GM19099 (cell line): ENCODE measurements at regions not wholly inside any gene's neighbourhood (a gene's known extent, or its start where the extent isn't known, plus 50 kb on each side); places are given as distances from the start of the nearest gene placed in this dataset.

Experiments used
- POLR2A ChIP-seq: IDR thresholded peaks from 3 replicates; pipeline ENCODE4 v1.6.1; 2011; ENCODE audit warnings: low read depth; ENCODE audit not compliant: insufficient read length; ENCODE audit errors: extremely low read depth

DNA sequence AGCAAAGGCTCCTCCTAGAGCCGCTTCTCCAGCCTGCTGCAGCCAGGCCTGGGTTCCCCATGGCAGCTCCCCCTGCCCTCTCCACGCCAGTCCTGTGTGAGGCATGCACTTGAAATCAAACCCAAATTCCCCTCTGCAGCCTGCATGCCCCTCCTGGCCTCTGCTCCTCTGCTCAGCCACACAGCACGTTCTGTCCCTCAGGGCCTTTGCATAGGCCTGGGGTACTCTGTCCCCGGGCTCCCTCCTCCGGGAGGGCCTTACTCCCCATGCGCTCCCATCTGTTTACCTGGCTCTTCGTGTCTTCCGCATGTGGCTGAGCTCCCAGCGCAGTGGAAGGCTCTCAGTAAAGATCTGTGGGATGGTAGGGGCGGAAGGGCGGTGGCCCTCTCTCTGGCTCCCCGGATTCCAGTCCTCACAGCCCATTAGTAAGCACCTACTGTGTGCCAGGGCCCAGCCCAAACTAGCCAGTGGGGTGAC is 203.5 kb upstream of the IER5L start:
- TF ChIP-seq POLR2A: no peak

DNA sequence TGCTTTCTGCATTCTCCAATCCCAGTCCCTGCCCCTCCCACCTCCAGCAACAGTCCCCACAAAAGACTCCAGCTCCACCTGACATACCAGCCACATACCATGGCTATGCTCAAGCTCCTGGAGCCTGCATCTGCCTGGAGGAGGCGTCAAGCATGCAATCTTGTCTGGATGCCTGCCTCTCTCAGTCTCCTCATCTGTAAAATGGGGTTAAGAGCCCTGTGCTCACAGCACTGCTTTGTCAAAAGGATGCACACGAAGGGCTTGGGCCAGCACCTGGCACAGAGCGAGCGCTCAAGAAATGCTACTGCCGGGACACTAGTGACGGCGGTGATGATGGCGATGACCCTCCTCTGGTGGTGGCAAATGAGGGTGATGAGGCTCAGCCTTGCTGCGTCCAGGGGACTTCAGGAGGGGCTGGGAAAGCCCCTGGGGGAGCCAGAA is 202.9 kb upstream of the IER5L start:
- no peak for TF ChIP-seq POLR2A

DNA sequence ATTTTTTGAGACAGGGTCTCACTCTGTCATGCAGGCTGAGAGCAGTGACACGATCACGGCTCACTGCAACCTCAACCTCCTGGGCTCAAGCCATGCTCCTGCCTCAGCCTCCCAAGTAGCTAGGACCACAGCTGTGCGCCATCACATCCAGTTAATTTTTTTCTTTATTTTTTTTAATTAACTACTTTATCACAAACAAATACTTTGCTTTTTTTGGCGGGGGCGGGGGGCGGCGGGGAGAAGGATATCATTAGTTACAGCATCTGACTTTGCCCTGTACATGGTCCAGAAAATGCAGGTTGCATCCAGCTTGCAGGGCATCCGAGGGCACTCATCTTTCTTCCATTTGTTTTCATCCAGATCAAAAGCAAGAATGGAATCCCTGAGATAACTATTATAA is 201.8 kb upstream of the IER5L start:
- TF ChIP-seq POLR2A: no peak

DNA sequence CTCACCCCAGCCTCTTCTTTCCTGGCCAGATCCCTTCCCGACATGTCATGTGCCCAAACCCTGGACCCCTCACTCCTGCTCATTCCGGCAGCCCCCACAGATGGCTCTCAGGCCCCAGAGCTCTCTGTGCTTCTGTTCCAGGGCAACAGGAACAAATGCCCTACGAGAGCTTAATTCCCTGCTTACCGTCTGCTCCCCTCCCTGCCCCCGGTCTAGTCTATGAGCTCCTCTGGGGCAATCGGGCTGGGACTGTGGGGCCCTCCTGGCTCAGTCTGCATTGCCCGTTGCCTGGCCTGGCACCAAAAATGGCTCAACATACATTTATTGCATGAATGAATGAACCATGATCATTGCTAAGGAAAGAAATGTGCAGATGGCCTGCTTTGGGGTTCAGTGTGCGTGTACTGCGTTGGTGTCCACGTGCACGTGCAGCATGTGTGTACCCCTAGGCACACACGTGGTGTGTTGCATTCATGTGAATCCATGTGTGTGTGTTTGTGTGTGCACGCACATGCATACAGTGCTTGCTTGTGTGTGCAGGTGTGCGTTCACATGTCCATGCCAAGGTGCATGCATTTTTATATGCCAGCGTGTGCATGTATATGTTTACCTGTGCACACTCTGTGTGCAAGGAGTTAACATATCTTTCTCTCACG is 201.2 kb upstream of the IER5L start:
- no peak for TF ChIP-seq POLR2A

DNA sequence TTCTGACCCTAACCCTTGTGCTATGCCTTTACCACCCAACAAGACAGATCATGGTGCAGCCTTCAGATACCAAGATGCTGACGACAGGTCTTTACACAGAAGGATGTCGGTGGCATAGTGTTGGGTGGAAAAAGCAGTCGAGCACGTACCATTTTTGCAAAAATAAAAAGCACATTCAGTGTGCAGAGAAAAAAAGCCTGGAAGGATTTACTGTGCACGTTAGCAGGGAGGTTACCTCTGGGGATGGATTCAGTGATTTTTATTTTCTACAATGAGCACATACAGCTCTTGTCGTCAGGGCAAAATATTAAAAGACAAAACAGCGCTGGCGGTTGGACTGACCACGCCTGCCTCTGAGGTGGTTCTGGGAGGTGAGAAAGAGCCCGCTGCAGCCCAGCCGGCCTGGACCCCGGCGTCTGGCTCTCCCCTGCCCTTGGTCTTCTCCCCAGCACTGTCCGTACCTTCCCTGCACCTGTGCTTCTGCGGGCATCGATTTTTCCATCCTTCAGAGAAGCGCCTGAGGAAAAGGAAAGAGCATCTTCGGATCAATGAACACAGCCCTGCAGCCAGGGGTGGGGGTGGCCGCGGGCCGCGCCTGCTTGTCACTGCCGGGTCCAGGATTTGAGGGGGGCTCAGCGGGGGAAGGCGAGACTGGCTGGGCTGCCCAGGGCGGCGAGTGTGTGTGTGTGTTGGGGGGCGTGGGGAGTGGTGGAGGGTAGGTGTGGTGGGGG is 200.0 kb upstream of the IER5L start:
- TF ChIP-seq POLR2A: no peak

DNA sequence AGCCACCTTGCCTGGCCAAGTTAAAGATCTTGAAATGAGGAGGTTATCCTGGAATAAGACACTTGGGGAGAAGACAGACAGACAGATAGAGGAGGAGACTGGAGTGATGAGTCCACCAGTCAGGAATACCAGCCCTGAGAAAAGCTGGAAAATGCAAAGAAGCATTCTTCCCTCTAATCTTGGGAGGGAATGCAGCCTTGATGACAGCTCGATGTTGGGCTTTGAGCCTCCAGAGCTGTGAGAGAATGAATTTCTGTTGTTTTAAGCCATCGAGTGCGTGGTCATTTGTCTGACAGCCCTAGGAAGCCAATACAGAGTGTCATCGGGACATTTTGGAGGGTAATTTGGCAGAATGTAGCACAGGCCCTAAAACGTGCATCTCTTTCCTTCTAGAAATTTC is 199.1 kb upstream of the IER5L start:
- TF ChIP-seq POLR2A: no peak

DNA sequence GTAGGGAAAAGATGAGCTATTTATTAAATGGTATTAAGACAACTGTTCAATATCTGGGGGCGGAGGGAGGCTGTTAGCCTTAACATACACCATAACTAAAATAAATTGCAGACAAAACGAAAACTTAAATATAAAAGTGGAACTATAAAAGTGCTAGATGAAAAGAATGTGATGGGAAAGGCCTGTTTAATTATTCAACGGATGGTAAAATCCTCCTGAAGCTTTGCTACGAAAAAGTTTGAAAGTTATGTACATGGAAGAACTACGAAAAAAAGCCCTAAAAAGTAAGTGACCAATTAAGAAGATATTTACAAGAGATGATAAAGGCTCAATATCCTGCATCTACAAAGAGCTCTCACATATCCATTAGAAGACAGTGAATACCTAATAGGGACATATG is 197.8 kb upstream of the IER5L start:
- TF ChIP-seq POLR2A: no peak

DNA sequence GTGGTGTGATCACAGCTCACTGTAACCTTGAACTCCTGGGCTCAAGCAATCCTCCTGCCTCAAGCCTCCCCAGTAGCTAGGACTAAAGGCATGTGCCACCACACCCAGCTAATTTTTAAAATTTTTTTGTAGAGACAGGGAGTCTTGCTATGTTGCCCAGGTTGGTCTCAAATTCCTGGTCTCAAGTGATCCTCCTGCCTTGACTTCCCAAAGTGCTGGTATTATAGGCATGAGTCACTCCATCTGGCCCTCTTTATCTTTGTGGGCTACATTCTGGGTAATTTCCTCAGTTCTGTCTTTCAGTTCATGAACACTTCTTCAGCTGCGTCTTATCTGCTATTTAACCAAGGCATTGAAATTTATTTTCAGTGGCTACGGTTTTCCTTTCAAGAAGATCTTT is 196.6 kb upstream of the IER5L start:
- TF ChIP-seq POLR2A: no peak

DNA sequence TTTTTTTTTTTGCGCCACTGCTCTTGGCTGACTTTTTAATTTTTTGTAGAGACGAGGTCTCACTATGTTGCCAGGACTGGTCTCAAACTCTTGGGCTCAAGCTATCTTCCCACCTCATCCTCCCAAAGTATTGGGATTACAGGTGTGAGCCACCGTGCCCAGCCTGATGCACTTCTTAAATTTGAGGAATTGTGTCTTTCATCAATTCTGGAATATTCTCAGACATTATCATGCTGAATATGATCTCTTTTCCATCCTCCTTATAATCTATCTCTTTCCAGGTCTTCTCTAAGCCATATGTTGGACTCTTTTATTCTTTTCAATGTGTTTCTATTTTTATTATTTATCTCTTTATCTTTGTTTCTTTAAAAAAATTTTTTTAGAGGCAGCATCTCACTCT is 196.2 kb upstream of the IER5L start:
- no peak for TF ChIP-seq POLR2A

DNA sequence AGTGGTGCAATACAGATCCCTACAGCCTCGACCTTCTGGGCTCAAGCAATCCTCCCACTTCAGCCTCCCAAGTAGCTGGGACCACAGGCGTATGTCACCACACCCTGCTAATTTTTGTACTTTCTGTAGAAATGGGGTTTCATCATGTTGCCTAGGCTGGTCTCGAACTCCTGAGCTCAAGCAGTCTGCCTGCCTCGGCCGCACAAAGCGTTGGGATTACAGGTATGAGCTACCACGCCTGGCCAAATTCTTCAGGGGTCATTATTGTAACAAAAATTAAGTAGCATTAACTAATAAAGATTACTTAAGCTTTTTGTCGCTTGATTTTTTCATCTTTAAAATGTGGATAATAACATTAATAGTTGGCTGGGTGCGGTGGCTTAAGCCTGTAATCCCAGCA is 195.3 kb upstream of the IER5L start:
- TF ChIP-seq POLR2A: no peak

DNA sequence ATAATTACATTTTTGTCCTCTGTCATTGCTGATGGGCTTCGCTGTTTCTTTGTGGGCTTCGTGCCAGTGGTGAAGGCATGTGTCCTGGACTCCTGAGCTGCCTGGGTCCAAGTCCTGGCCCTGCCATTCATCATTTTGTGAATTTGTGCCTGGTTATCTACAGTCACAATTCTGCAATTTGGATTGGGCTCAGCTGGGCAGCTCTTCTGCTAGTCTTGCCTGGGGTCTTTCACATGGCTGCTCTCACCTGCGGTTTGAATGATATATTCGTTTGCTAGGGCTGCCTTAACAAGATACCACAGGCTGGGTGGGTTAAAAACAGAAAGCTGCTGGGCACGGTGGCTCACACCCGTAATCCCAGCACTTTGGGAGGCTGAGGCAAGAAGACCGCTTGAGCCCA is 192.7 kb upstream of the IER5L start:
- no peak for TF ChIP-seq POLR2A

DNA sequence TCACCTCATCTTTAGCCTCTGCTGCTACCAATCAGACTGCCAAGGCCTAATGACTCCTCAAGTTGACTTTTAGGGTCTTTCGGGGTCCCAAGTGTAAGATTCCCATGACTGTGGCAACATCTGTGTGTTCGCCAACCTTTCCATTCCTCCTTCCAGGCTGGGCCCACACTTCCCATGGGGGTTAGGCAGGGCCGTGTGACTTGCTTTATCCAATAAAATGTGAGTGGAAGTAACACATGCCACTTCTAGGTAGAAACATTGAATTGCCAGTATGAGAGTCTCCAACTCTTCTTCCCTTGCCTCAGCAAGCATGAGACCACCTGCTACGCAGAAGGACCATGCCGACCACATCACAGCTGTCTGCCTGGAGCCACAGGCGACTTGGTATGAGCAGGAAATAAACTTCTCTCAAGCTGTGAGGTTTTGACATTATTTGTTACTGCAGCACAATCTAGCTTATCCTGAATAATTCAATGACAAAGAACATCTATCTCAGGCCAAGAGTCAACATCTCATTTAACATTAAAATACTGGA is 190.4 kb upstream of the IER5L start:
- TF ChIP-seq POLR2A: no peak

DNA sequence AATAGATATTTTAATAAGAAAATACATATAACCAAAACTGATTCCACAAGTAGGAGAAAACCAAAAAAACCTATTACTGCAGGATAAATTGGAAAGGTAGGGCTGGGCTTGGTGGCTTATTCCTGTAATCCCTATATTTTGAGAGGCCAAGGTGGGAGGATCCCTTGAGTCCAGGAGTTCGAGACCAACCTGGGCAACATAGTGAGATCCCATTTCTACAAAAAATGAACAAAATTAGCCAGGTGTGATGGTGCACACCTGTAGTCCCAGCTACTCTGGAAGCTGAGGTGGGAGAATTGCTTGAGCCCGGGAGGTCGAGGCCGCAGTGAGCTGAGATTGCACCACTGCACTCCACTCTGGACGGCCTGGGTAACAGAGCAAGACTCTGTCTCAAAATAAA is 189.2 kb upstream of the IER5L start:
- TF ChIP-seq POLR2A: no peak

DNA sequence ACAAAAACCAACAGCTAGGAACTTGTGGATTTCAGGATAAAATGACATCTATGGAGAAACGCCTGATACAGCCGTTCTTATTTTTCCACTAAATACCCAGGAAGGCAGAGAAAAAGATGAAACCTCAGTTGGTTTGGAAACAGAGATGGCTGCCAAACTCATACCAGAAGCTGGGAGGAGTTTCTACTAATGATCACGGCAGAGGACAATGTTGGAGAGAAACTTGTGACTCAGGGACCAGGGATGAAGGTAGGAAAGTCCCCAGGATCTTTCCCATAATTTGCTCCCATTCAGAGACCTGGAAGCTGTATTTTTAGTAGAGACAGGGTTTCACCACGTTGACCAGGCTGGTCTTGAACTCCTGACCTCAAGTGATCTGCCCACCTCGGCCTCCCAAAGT is 187.1 kb upstream of the IER5L start:
- no peak for TF ChIP-seq POLR2A

DNA sequence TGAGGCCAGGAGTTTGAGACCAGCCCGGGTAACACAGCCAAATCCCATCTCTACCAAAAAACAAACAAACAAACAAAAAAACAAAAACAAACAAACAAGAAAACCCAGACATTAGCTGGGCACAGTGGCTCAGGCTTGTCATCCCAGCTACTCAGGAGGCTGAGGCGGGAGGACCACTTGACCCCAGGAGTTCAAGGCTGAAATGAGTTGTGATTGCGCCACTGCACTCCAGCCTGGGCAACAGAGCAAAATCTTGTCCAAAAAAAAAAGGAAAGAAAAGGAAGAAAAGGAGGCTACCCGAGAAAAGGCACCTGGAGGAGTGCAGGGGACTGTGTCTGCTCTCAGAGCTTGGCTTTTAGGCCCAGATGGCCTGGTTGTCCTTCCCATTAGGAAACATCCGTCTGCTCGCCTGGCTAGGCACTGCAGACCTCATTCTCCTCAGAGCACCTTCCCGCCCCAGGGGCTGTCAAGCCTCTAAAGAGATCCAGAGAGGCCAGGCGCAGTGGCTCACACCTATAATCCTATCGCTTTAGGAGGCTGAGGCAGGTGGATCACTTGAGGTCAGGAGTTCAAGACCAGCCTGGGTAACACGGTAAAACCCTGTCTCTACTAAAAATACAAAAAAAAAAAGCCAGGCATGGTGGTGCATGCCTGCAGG is 185.3 kb upstream of the IER5L start:
- TF ChIP-seq POLR2A: no peak
